Endometrium (tissue), 2 donors: ENCODE measurements at regions not wholly inside any gene's neighbourhood (a gene's known extent, or its start where the extent isn't known, plus 50 kb on each side); places are given as distances from the start of the nearest gene placed in this dataset.

ENCODE experiments used
- FAIRE-seq: peaks from 2 replicates; lab custom pipeline; 2012; peaks lifted over from hg19 to GRCh38; lab: Jason Lieb, UNC
- donor health status: control.
- donor health status: control.

DNA sequence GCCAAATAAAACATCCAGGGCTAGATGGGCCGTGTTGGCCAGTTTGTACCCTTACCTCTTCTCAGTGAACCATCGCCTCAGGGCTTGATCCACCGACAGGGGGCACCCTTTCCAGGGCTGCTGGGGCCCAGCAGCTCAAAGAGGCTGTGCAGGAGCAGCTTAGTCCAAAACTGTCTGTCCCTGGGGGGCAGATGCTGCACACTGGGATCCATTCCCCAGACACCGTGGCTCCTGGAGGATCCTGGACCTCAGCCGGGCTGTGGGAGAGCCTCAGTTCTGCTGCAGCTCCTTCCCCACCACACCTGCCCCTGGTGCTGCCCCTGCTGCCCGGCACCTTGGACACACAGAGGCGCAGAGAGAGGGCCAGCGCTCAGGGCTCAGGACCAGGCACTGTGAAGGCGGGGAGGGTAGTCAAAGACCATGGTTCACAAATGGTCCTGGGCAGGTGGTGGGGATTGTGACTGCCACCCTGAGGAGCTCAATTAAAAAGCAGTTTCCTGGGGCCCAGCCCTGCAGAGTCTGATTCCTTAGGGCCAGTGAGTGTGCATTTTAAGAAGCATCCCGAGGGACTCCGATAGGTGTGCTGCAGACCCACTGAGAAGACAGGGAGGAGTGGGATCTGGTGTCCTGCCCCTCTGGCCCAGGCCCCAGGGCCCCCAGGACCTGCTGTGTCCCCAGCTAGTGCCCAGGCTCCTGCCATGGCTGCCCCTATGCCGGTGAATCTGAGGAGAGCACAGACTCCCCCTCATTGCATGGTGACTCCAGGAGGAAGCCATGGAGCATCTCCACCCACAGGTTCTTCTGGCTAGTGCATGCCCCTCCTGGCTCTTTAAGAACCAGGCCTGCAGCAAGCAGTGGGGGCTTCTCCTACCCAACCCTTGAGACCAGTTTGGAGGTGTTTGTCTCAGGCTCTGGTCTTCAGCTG, 86.5 kb upstream of the PRR20G start:
- FAIRE-seq = no peak

GRCh38 chr3:127373441-127374085, 85.7 kb upstream of the PRR20G start:
- no peak for FAIRE-seq

GRCh38 chr3:127371846-127372245, 84.0 kb upstream of the PRR20G start:
- FAIRE-seq = no peak

DNA sequence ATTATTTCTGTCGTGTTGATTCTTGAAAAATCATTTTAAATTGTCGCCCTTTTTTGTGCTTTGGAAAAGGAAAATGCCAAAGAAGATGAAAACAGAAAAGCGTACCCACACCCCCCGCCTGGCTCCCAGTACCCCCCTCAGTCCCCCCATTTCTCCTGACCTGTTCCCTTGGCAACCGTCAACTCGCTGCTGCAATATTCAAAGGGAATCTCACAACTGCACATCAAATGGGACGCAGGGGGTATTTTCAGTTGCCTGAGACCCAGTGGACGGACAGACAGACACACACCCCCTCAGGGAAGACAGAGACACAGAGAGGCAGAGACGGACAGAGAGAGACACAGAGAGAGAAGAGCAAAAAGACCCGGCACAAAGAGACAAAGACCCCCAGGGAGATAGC, 83.5 kb upstream of the PRR20G start:
- no peak for FAIRE-seq

GRCh38 chr3:127370906-127371305, 83.1 kb upstream of the PRR20G start:
- no peak for FAIRE-seq

DNA sequence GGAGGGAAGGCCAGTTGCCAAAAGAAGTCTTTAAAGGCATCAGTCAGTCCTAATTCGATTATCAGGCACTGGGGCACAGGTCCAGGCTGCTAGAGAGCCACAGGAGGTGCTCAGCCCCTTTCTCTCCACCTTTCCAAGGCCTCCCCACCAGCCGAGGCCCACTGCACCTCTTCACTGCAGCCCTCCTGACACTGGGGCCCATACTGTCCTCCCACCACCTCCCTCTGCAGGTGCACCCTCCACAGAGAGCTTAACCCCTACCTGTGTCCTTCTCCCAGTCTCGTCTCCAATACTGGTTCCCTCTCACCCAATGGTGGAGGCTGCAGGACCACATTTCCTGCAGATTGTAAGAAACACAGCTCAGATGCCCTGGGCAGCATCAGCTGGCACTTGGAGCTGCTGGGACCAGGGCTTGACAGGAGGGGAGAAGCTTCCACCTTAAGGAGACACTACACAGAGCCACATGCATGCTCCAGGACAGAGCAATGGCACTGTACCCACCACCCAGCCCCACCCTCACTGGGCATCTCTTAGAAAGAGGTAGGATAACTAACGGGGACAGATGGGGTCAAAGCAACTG, 81.6 kb upstream of the PRR20G start:
- no peak for FAIRE-seq

- no peak for FAIRE-seq
These were observed 80.6 kb upstream of the PRR20G start for GRCh38 chr3:127368186-127369032.

DNA sequence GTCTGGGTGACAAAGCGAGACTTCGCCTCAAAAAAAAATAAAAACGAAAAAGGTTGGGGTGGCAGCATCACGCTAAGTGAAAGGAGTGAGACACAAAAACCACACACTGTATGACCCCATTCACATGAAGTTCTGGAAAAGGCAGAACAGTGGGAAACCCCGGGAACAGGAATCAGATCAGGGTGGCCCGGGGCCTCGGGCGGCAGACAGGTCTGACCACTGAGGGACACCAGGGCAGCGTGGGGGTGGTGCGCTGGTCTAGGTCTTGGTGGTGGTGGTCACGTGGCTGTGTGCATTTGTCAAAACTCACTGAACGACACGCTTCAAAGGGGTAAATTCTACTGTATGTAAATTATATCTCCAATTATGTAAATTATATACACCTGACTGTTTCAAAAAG, 79.7 kb upstream of the PRR20G start:
- FAIRE-seq = no peak

- FAIRE-seq = no peak
These were observed 78.5 kb upstream of the PRR20G start for GRCh38 chr3:127366383-127366782.

DNA sequence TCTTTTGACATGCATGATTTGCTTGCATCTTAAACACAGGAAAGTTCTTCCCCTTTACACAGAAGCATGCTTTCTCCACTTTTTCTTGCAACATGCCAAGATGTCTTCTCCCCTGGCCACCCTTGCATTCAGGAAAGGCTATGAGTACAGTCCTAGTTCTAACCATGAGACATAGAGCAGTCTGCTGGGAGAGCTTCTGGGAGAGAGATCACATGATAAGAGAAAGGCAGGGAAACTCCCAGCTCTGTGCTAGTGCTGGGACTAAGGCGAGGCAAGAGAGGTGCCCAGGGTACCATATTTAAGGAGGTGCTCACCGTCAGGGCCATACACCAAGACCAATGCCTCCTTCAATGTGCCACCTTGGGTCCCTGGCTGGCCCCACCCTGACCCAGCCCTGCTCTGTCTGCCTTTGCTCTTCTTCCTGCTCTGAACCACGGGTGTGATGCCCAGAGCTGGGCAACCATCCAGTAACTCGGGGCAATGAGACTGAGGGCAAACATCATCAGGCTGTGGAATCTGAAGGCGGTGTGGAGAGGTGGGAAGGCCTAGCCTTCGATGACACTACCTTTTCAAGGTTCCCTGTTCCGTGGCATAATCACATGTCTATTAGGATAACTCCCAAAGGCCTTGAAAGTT, 77.4 kb upstream of the PRR20G start:
- FAIRE-seq = no peak

DNA sequence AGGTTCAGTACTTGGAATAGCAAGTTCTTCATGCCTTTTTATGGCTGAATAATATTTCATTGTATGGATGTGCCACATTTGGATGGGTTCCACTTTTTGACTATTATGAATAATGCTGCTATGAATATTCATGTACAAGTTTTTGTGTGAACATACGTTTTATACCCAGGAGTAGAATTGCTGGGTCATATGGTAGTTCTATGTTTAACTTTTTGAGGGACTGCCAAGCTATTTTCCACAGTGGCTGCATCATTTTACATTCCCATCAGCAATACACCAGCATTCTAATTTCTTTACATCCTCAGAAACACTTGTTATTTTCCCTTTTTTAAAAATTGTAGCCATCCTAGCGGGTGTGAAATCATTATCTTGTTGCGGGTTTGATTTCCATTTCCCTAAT, 76.0 kb upstream of the PRR20G start:
- FAIRE-seq = no peak

- no peak for FAIRE-seq
These were observed 75.3 kb upstream of the PRR20G start for GRCh38 chr3:127363171-127363570.

- FAIRE-seq = no peak
These were observed 72.8 kb upstream of the PRR20G start for GRCh38 chr3:127360647-127361046.

- FAIRE-seq = no peak
These were observed 70.8 kb upstream of the PRR20G start for GRCh38 chr3:127358641-127359040.

- no peak for FAIRE-seq
These were observed 68.5 kb upstream of the PRR20G start for GRCh38 chr3:127356381-127356780.

- FAIRE-seq = no peak
These were observed 66.9 kb upstream of the PRR20G start for GRCh38 chr3:127354761-127355160.

DNA sequence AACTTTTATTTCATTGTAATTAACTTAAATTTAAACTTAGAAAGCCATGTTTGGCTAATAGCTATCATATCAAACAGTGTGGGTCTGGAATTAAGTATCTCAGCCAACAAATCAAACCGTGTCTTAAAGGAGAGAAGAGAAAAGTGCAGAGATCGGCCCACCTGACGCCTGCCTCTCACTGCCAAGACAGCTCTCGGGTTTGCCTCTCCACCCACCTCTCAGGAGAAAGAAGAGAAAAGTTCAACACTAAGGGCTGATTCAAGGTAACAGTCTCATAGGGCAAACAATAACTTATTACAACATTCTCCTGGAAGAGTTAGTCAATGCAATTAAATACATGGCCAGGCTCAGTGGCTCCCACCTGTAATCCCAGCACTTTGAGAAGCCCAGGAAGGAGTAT, 64.8 kb upstream of the PRR20G start:
- no peak for FAIRE-seq

DNA sequence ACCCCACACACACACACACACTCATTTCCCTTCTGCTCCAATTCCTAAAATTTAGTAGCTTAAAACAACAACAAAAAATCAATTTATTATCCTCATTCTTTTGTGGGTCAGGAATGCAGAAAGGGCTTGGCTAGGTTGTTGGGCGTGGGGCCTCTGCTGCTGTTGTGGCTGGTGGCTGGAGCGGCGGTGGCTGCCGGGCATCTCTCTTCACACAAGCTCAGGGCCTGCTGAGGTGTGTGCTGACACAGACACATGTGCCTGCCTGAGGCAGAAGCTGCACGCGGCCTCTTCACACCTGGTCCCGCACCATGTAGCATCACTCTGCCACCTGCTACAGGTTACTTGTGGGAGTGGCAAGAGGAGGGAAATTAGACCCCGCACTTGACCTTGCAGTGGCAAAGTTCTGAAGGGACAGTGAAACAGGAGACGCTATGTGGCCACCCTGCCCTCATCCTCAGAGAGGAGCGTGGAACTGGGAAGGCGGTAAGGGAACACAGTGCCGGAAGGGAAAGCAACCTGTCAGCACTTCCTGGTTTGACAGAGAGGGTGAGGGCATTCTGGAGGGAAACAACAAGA, 64.0 kb upstream of the PRR20G start:
- no peak for FAIRE-seq

DNA sequence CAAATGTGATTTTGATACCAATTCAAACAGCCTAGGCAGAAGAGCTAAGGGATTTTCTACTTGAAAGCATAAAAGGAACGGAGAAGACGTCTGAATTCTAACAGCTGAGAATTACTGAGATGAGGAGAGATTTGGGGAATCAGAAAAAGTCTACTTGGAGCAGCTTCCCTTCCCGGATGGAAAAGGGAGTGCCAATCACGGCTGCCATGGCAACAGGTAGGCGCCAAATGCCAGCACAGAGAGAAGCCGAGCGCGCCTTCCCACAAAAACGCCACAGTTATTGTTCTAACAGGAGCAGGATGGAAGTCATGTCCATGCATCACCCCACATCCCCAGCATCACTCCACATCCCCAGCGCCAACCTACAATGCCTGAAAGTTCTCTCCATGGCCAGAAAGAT, 63.5 kb upstream of the PRR20G start:
- no peak for FAIRE-seq

DNA sequence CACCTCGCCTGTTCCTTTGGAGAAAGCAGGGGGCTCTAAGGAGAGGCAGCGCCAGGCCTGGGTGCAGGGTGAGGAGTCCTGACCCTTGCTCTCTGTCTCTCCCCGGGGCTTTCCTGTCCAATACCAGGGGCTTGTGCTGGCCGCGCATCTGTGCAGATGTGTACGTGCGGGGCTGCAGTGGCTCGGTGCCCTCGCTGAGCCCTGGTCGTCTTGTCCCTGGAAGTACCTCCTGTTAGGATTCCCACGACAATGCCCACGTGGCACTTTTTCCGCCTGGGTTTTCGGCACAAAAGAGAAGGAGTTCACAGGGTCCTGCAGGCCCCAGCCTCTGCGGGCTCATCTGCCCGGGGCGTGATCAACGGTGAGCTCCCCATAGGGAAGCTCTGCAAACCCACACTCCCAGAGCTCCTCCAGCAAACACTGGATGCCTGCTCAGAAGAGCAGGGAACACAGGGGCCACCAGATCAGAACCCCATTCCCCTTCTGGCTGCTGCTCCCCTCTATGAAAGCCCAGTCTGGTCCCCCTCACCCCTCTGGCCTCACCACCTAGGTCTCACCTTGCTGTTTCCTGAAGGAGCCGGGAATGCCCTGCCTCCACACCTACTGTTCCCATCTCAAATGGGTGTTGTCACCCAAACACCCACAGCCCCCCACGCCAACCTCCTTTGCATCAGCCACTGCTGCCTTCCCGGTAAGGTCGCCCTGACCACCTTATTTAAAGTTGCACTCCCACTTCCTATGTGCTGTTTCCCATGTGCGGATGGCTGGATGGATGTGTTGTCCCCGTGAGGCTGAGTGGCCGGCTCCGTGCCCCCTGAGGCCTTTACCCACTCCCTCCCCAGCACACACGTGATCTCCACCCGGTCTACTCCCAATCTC, 62.6 kb upstream of the PRR20G start:
- FAIRE-seq = no peak
